GM21360 (cell line): ENCODE measurements at regions not wholly inside any gene's neighbourhood (a gene's known extent, or its start where the extent isn't known, plus 50 kb on each side); places are given as distances from the start of the nearest gene placed in this dataset.

ENCODE experiments used
- ATAC-seq: cut with Tn5 transposase; IDR thresholded peaks from one replicate; pipeline ENCODE4 v1.9.1; 2021; ENCODE audit warnings: mild to moderate bottlenecking, moderate library complexity; ENCODE audit not compliant: unreplicated experiment

- no peak for ATAC-seq
These were observed 506.5 kb downstream of the TCERG1L start for GRCh38 chr10:130804778-130805634.

- no peak for ATAC-seq
These were observed 505.9 kb downstream of the TCERG1L start for GRCh38 chr10:130805635-130806030.

GRCh38 chr10:130806426-130806825 lies 505.1 kb downstream of the TCERG1L start:
- no peak for ATAC-seq

GRCh38 chr10:130807096-130807495 lies 504.4 kb downstream of the TCERG1L start:
- ATAC-seq = no peak

DNA sequence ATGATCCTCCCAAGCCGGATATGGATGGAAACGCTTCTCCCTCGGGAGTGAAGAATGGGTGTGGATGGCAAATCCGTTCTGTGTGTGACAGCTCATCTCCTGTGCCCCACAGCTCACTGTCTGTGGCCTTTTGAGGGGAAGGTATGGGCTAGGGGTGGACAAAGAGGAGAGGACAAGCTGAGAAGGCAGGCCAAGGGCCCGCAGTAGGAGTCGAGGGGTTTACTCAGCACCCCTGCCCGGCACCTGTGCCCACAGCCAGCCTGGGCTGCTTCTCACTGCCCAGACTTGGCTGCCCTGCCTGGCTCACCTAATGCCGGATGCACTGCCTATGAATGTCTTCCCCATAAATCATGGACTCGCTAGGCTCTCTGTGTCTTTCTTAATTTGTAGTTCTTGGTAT lies 503.8 kb downstream of the TCERG1L start:
- ATAC-seq = no peak

- no peak for ATAC-seq
These were observed 503.3 kb downstream of the TCERG1L start for GRCh38 chr10:130808243-130808642.

GRCh38 chr10:130808686-130809085 lies 502.8 kb downstream of the TCERG1L start:
- no peak for ATAC-seq

- no peak for ATAC-seq
These were observed 502.3 kb downstream of the TCERG1L start for GRCh38 chr10:130809181-130809580.

- ATAC-seq = no peak
These were observed 501.6 kb downstream of the TCERG1L start for GRCh38 chr10:130809761-130810515.

DNA sequence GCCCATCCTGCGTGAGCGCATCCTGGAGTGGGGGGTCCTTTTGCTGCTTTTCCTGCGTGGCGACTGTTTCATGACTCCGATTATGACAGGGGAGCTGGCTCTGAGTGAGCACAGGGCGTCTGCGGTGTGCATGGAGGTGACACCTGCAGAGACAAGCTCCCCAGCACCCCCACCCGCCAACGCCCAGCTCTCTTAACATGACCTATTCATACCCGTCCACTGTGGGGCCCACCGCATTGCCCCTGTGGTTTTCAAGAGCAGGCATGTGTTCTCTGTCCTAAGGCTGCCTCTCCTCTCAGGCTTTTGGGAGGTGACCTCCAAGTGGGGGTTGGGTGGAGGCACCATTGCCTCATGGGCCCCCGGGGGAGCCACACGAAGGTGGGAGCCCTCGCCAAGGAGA lies 500.7 kb downstream of the TCERG1L start:
- ATAC-seq = no peak

DNA sequence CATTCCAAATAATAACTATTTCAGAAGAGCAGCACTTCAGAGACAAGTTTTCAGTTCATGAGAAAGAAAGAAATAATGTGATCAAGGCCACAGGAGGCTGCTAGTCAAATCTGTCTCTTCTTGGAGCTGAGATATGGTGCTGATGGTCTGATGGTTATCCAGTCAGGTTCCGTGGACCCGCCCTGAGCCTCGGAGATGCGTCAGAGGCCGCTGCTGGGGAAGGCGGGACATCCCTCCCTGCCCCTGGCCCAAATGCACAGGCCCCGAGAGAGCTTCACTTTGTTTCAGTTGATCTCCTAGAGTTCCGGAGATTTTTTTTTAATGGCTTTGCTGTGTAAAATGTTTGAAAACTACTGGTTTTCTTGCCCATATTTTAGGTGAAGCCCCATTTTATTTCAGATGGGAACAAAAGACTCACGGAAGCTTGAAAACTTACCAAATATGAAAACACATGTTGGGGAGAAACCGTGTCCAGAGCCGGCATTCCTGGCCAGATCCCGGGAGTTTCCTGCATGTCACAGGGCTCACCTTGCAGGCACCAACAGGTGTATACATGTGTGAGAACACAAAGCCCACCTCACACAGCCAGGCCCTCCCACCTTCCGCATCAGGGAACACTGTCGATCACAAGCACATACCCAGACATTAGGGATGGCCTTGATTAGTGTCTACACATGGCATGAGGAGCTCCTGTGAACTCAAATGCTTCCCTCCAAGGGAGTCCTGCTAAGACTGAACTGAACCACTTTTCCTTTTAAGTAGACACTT lies 499.0 kb downstream of the TCERG1L start:
- no peak for ATAC-seq

DNA sequence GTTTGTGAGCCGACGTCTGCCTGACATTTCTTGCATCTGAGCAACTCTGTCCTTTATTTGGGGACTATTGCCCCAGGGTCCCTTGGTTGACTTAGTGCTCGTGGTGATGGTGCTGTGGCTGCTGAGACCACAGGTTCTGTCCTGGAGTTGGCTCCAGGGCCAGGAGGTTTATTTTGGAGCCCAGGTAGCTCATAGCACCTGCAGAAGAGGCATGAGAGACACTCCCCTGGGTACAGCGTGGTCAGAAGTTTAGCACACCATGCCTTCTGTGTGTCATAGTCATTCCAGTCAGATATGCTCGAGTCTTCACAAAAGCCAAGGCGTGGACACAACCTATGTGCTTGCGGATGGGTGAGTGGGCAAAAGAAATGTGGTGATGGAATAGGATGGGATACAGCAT lies 496.9 kb downstream of the TCERG1L start:
- ATAC-seq = no peak

- no peak for ATAC-seq
These were observed 495.2 kb downstream of the TCERG1L start for GRCh38 chr10:130816116-130816901.

DNA sequence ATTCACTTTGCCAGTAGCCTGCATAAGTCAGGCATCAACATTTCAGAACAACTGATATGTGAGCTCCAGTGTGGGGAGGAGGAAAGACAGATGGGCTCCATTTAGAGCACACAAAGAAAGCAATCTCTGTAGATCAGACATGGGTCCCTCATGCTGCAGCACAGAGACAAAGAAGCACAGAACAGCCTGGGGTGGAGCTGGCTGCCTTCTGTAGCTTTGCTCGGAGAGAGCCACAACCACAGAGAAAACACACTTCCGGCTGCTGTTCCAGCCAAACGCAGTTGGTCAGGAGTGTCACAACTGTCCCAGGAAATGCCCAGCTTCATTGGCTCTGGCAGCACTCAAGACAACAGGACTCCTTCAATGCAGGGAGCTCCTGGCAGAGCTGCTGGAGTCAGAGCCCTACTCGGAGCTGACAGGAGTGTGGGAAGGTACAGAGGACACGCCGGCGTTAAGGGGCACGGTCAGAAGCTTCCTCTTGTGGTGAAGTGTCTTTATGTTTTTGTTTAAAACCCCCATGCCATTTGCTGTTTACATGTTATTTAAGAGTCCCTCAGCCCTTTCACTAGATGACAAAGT lies 494.4 kb downstream of the TCERG1L start:
- no peak for ATAC-seq

DNA sequence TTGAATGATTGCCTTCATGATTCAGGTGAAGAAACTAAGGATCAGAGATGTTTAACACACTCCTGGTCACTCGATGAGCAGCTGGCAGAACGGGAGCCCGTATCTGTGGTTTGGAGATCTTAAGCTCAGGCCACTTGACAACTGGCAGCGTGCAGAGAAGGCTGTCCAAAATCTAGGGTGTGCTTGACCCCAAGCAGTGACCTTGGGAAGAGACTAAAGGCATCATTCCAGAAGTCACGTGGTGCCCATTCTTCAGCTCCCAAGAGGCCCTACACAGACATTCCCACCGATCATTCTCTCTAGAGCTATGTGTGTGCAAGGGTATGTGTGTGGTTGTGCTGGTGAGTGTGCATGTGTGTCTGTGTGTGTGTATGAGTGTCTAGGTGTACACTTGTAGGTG lies 493.8 kb downstream of the TCERG1L start:
- no peak for ATAC-seq

GRCh38 chr10:130820880-130821482 lies 490.5 kb downstream of the TCERG1L start:
- no peak for ATAC-seq

DNA sequence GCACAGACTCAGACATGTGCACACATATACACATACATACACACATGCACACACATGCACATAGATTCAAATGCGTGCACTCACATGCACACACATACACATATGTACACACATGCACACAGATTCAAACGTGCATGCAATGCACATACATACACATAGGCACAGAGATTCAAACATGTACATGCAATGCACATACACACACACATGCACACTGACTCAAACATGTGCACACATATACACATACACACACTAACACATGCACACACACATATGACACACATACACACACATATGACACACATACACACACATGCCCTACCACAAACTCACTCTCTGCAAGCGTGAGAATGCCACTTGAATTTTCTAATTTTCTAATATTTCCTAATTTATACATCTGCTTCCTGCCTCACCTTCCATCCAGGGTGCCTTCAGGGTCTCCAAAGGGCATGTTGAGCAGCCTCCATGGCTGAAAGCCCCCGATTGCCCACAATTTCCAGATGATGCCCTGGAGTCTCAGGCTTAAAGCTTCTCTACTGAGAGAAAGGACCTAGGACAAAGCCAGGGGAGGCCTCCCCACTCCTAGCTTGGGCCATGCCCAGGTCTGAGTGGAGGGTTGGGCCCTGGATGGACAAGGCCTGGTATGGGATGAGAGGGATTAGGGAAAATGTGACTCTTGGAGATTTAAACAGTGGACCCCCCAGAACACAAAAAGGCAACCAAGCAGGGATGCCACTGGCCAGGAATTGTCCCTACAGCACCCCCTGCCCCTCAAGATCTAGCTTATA lies 487.1 kb downstream of the TCERG1L start:
- ATAC-seq = no peak

GRCh38 chr10:130833596-130833995 lies 477.9 kb downstream of the TCERG1L start:
- ATAC-seq = no peak

DNA sequence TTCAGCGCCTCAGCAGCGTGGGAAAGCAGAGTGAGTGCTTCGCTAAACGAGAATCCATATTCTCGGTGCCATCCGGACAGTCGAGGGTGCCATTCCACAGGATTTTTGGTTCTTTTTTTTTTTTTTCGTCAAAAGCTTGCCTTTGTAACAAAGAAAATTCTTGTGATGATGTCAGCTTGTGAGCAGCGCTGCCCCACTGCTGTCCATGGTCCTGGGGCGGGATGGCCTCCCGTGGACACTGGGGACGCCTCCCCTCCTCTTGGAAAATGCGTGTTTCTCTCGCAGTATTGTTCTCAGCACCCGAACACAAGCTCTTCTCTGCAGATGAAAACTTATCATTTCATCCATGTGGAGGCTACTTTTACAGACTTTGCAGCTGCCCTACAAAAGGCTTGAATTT lies 477.4 kb downstream of the TCERG1L start:
- no peak for ATAC-seq
